Astrocyte of the cerebellum (primary cell): ENCODE measurements at regions not wholly inside any gene's neighbourhood (a gene's known extent, or its start where the extent isn't known, plus 50 kb on each side); places are given as distances from the start of the nearest gene placed in this dataset.

Experiments used
- DNase-seq: peaks from one replicate; pipeline ENCODE4 v3.0.0-alpha.2; 2011; ENCODE audit warnings: low read depth
- H3K4me3 ChIP-seq: 2 replicates; pipeline ENCODE4 v1.5.1; 2011; ENCODE audit warnings: mild to moderate bottlenecking, low read depth, low read length, moderate library complexity
- in situ Hi-C: cut with HindIII; loops from 2 replicates; pipeline ENCODE4 v1.10.0; 2017; ENCODE audit warnings: low sequenced_read_pairs
- TF ChIP-seq, protein P1 (sequence below): IDR thresholded peaks from 2 replicates; pipeline ENCODE4 v1.5.1; 2012; ENCODE audit warnings: low read length, low read depth, moderate library complexity, mild to moderate bottlenecking; ENCODE audit errors: missing control alignments

DNA sequence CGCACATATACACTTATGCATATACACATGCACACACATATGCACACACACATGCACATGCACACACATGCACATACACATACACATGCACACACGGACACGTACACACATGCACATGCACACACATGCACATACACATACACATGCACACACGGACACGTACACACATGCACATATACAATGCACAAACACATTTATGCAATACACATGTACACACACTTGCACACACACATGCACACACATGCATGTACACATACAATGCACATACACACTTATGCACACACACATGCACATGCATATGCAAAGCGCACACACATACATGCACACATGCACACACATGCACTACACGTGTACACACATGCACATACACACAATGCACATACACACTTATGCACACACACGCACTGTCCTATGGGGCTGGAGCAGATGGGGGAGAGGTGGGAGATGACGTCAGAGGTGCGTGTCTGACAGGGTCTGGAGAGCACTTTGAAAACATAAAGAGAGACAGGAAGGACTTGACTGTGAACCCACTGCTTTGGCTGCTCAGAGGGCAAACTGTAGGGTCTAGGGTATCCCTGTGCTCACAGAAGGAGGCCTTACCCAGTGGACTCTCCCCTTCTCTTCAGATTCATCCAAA lies 108.2 kb downstream of the UQCRFS1 start:
- TF ChIP-seq, protein P1, sequence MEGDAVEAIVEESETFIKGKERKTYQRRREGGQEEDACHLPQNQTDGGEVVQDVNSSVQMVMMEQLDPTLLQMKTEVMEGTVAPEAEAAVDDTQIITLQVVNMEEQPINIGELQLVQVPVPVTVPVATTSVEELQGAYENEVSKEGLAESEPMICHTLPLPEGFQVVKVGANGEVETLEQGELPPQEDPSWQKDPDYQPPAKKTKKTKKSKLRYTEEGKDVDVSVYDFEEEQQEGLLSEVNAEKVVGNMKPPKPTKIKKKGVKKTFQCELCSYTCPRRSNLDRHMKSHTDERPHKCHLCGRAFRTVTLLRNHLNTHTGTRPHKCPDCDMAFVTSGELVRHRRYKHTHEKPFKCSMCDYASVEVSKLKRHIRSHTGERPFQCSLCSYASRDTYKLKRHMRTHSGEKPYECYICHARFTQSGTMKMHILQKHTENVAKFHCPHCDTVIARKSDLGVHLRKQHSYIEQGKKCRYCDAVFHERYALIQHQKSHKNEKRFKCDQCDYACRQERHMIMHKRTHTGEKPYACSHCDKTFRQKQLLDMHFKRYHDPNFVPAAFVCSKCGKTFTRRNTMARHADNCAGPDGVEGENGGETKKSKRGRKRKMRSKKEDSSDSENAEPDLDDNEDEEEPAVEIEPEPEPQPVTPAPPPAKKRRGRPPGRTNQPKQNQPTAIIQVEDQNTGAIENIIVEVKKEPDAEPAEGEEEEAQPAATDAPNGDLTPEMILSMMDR, result no peak
- no peak overlapping the region for H3K4me3 ChIP-seq
- in situ Hi-C loops, result no loop called here
- no peak for DNase-seq

DNA sequence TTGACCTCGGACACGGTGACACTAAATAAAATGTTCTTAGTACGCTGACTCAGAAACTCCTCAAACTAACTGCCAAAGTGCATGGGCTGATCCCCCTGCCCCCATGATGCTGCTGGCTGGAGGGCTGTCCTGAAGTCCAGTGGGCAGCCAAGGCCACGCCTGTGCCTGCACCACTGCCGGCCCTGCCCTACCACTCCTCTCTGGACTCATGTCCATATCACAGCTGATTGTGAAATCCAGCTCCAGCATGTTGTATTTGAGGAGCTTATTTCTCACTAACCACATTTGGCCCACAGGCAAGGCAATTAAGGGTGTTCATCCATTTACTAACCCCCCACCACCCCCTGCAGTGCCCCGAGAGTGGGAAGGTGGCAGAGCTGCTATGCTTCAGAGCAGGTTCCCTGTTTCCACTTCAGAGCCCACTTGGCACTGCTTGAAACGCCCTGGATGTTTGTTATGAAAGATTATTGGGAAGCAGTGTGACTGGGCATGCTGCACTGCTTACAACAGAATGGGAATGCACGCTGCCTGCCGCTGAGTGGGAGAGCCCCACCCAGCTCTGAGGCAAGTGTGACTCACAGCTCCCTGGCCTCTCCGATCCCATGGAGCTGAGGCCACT lies 114.0 kb downstream of the UQCRFS1 start:
- no peak overlapping the region for H3K4me3 ChIP-seq
- in situ Hi-C loops, result no loop called here
- DNase-seq, result no peak
- TF ChIP-seq, protein P1, result no peak

GRCh38 chr19:29098091-29098490 lies 114.9 kb downstream of the UQCRFS1 start:
- H3K4me3 ChIP-seq, result no peak overlapping the region
- DNase-seq, result no peak
- TF ChIP-seq, protein P1, result no peak
- in situ Hi-C loops, result no loop called here

DNA sequence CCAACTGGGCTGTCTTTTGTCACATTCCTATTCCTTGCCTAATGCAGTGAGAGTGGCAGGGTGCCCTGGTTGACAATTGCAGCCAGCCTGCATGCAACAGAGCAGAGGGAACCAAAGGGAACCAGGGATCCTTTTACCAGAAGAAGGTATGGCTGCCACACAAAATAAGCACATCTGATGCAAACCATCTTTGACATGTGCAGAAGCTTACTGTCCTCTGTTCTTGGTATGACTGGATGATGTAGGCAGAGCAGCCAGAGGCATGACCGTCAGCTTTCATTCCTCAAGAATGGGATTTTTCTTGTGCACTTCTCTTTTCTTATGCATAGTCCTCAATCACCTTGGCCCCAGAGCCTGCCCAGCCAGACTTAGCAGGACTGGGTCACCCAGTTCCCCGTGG lies 116.1 kb downstream of the UQCRFS1 start:
- H3K4me3 ChIP-seq, result no peak overlapping the region
- no peak for DNase-seq
- in situ Hi-C loops, result no loop called here
- TF ChIP-seq, protein P1, result no peak

DNA sequence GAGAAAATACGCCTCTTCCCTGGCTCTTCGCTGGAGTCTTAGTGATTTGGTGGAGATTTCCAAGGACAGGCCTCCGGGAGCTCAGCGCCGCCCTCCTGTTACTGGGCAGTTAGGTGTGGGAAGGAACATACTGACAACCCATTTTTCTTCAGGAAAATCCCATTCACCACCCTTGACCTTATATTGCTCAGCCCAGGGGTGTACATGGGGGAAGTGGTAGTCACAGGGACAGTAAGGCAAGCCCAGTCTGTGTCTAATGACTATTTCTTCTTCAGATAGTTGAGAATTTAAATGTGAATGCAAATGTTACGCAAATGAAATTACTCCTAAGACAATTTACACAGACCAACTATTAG lies 119.4 kb downstream of the UQCRFS1 start:
- DNase-seq, result no peak
- in situ Hi-C loops, result no loop called here
- TF ChIP-seq, protein P1, result no peak
- no peak overlapping the region for H3K4me3 ChIP-seq

DNA sequence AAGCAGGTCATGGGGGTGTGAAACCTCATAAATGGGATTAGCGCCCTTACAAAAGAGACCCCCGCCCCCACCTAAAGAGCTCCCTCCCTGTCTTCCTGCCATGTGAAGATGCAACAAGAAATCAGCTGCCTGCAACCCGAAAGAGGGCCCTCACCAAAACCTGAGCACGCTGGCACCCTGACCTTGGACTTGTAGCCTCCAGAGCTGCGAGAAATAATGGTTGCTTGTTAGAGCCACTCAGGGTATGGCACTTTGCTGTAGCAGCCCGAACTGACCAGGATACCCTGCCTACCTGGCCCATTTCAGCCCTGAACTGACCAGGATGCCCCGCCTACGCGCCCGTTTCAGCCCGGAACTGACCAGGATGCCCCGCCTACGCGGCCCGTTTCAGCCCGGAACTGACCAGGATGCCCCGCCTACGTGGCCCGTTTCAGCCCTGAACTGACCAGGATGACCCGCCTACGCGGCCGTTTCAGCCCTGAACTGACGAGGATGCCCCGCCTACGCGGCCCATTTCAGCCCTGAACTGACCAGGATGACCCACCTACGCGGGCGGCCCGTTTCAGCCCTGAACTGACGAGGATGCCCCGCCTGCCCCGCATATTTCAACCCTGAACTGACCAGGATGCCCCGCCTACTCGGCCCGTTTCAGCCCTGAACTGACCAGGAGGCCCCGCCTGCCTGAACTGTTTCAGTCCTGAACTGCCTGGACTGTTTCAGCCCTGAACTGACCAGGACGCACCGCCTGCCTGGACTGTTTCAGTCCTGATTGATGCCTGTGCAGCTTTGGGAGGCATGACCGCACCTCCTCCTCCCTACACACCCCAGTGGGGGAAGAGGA lies 120.0 kb downstream of the UQCRFS1 start:
- TF ChIP-seq, protein P1, result no peak
- in situ Hi-C loops, result no loop called here
- H3K4me3 ChIP-seq, result no peak overlapping the region
- no peak for DNase-seq
